WERI-Rb-1 (cell line): ENCODE measurements at regions not wholly inside any gene's neighbourhood (a gene's known extent, or its start where the extent isn't known, plus 50 kb on each side); places are given as distances from the start of the nearest gene placed in this dataset.

Source experiments
- DNase-seq: peaks from one replicate; pipeline ENCODE4 v3.0.0-alpha.2; 2020
- H3K27ac ChIP-seq: fragments of 250-450 bp; sonication (Bioruptor Pico); 2 replicates; pipeline ENCODE4 v1.5.1; 2020; ENCODE audit warnings: mild to moderate bottlenecking, moderate library complexity
- H3K27me3 ChIP-seq: fragments of 250-450 bp; sonication (Bioruptor Pico); 2 replicates; pipeline ENCODE4 v1.5.1; 2021; ENCODE audit warnings: mild to moderate bottlenecking, low read depth, moderate library complexity; ENCODE audit not compliant: insufficient read depth, severe bottlenecking
- H3K36me3 ChIP-seq: fragments of 250-450 bp; sonication (Bioruptor Pico); 2 replicates; pipeline ENCODE4 v1.5.1; 2020; ENCODE audit warnings: mild to moderate bottlenecking, moderate library complexity
- H3K4me3 ChIP-seq: 2 replicates; pipeline ENCODE4 v1.5.1; 2011; ENCODE audit warnings: low read depth, mild to moderate bottlenecking, control low read depth, low read length
- H3K9me3 ChIP-seq: fragments of 250-450 bp; sonication (Bioruptor Pico); 2 replicates; pipeline ENCODE4 v1.5.1; 2021; ENCODE audit warnings: mild to moderate bottlenecking, moderate library complexity; ENCODE audit not compliant: severe bottlenecking
- CTCF ChIP-seq: IDR thresholded peaks from 2 replicates; pipeline ENCODE4 v1.5.1; 2011; ENCODE audit warnings: low read depth, mild to moderate bottlenecking, control low read depth, inconsistent platforms, low read length

DNA sequence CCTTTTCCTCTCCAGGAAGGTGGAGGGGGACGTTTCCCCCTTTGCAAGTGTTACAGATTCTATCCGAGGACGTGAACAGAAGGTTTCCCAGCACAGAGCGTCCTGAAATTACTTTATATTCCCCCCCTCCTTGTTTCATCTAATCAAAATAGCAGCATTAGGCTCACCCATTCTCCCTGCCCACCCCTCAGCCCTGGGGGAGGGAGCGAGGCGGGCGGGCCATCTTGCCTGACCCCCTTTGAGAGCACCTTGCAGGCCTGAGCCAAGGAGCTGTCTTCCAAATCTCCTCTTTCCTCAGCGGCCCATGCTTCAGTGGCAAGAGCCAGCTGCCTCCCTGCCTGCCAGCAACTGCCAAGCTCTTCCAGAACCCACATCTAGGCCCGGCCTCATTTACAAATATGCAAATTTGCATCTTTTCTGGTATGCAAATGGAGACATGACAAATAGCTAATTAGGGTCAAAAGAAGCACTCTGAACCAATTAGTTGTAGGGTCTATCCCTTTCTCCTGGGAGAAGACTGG lies 69.1 kb upstream of the POU3F1 start:
- H3K9me3 ChIP-seq: no peaks in the 10 kb centered on the region
- H3K4me3 ChIP-seq: no peak overlapping the region
- no peak for DNase-seq
- no peaks in the 10 kb centered on the region for H3K27me3 ChIP-seq
- TF ChIP-seq CTCF: no peak
- no peaks in the 10 kb centered on the region for H3K36me3 ChIP-seq
- H3K27ac ChIP-seq: no peak overlapping the region

DNA sequence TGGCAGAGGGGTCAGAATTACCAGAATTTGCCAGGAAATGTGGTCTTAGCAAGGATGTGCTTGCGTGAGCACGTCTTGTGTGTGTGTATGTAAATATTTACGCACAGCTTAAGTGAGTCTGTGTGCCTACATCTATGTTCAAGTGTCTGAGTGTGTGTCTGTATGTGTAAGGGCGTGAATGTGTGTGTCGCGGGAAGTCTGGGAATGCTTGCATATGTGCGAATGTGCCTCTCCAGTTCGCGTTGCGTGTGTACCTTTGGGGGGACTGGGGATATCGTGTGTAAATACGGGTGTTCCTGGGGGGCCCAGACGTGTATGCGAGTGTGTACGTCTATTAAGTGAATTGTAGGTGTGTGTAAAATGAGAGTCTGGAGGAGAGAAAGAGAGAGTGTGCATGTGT lies 68.6 kb upstream of the POU3F1 start:
- Histone ChIP-seq H3K36me3 (no peaks in the 10 kb centered on the region), H3K27me3 (no peaks in the 10 kb centered on the region), H3K4me3 (no peak overlapping the region), H3K27ac (no peak overlapping the region), H3K9me3 (no peaks in the 10 kb centered on the region)
- DNase-seq: no peak
- TF ChIP-seq CTCF: no peak

DNA sequence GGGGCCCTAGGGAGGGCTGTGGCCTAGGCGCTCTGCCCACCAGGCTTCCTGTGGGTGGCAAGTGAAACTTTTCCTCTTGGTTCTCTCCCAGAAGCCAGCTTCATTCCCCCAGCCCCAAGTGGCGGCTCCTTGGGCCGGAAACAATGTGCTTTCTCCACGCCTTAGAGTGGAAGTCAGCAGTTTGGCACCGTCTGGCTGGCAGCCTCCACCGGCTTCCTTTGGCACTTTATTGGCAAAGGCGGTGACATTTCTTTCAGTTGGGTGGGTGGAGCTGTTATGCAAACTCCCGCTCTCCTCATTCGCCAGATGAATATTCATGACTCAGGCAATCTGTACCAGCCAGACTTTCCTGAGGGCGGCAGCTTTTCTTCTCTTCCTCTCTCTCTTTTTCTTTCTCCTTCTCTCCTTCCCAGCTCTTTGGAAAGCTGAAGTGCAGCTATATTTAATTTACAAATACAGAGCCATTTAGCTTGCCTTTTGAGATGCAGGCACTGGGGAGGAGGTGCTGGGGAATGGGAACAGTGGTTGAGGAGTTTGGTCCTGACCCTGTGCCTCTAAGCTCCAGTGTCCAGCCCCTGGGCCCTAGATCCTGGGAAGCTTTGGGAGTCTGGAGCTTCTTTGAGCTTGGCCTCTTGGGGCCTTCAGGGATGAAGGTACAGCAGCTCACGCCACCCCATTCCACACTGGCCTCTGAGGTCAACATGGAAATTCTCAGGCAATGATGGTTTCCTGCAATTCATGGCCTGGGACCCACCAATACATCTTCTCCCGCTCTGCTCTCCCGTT lies 67.8 kb upstream of the POU3F1 start:
- Histone ChIP-seq H3K27me3 (no peaks in the 10 kb centered on the region), H3K4me3 (no peak overlapping the region), H3K36me3 (no peaks in the 10 kb centered on the region), H3K27ac (no peak overlapping the region), H3K9me3 (no peaks in the 10 kb centered on the region)
- TF ChIP-seq CTCF: no peak
- DNase-seq: no peak

DNA sequence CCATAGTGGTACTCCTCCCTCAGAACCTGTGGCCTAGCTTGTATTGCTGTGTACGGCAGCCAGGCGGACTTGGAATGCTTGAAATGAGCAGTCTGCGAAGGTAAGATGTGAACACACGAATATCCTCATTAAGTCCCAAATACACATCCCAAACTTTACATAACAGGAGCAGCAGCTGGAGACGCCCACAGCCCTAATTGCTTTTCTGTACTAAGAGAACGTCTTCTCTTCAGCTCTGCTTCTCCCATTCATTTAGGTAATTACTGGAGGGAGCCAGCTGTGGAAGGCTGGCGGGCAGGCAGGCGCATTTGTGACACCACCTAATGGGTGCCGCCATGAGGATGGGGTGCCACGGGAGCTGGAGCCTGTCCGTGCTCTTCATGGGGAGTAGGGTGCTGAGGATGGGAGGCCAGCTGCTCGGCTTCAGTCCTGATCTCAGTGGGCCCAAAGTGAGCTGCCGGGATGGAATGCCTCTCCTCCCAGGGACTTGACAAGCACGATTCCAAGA lies 66.6 kb upstream of the POU3F1 start:
- no peak for TF ChIP-seq CTCF
- H3K27ac ChIP-seq: no peak overlapping the region
- no peak for DNase-seq
- H3K9me3 ChIP-seq: no peaks in the 10 kb centered on the region
- H3K4me3 ChIP-seq: no peak overlapping the region
- no peaks in the 10 kb centered on the region for H3K36me3 ChIP-seq
- no peaks in the 10 kb centered on the region for H3K27me3 ChIP-seq

GRCh38 chr1:38111589-38111988 lies 65.0 kb upstream of the POU3F1 start:
- Histone ChIP-seq H3K36me3 (no peaks in the 10 kb centered on the region), H3K9me3 (no peaks in the 10 kb centered on the region), H3K4me3 (no peak overlapping the region), H3K27me3 (no peaks in the 10 kb centered on the region), H3K27ac (no peak overlapping the region)
- DNase-seq: no peak
- TF ChIP-seq CTCF: no peak
